Loucy (cell line): ENCODE measurements at regions not wholly inside any gene's neighbourhood (a gene's known extent, or its start where the extent isn't known, plus 50 kb on each side); places are given as distances from the start of the nearest gene placed in this dataset.

ENCODE experiments used
- EZH2phosphoT487 ChIP-seq: fragments of 200-600 bp; IDR thresholded peaks from 2 replicates; pipeline ENCODE4 v1.6.1; 2018; ENCODE audit warnings: antibody characterized with exemption, mild to moderate bottlenecking, moderate library complexity, borderline replicate concordance
- TF ChIP-seq, protein P1 (sequence below): fragments of 200-600 bp; sonication (generic); conservative IDR thresholded peaks from 2 replicates; pipeline ENCODE4 v1.5.1; 2014; ENCODE audit warnings: mild to moderate bottlenecking, antibody characterized with exemption, low read length

DNA sequence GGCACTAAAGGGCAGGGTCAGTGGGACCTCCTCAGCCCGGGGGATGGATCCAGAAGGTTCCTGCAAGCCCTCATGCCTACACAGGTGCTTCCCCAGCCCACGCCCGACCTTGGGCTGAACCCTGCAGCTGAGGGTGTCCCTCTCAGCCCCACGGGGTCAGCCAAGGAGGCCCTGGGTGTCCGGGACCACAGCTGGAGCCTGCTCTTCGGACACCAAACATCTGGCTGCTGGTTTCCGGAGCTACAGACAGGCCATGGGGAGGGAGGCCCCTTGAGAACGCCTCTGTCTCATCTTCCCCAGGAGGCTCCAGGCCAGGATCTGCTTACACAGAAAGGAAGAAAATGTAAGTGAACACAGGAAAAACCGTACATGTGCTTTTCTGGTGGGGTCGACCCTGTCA is 355.7 kb downstream of the MN1 start:
- TF ChIP-seq, protein P1, sequence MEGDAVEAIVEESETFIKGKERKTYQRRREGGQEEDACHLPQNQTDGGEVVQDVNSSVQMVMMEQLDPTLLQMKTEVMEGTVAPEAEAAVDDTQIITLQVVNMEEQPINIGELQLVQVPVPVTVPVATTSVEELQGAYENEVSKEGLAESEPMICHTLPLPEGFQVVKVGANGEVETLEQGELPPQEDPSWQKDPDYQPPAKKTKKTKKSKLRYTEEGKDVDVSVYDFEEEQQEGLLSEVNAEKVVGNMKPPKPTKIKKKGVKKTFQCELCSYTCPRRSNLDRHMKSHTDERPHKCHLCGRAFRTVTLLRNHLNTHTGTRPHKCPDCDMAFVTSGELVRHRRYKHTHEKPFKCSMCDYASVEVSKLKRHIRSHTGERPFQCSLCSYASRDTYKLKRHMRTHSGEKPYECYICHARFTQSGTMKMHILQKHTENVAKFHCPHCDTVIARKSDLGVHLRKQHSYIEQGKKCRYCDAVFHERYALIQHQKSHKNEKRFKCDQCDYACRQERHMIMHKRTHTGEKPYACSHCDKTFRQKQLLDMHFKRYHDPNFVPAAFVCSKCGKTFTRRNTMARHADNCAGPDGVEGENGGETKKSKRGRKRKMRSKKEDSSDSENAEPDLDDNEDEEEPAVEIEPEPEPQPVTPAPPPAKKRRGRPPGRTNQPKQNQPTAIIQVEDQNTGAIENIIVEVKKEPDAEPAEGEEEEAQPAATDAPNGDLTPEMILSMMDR = no peak
- no peak for TF ChIP-seq EZH2phosphoT487
